Hepatic stellate cell (primary cell): ENCODE measurements at regions not wholly inside any gene's neighbourhood (a gene's known extent, or its start where the extent isn't known, plus 50 kb on each side); places are given as distances from the start of the nearest gene placed in this dataset.

Experiments used
- DNase-seq: peaks from one replicate; pipeline ENCODE4 v3.0.0; 2011; ENCODE audit warnings: low spot score

DNA sequence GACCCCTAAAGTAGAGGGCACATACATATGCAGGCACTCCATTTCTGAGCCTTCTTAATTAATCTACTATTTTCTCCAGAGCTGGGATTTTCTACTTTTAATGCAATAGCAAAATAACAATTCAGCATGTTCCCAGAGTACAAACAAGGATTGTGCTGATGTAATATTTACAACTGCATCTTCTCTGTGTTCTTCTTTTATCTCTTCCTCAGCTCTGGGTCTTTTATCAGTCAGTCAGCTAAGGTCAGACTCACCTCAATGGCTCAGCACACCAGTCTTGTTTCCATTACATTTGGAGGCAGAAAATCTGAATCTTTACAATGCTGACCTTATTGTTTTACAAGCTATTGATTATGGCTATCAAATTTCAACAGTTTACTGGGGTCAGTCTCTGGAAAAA lies 323.3 kb upstream of the NR5A2 start:
- DNase-seq, result no peak

DNA sequence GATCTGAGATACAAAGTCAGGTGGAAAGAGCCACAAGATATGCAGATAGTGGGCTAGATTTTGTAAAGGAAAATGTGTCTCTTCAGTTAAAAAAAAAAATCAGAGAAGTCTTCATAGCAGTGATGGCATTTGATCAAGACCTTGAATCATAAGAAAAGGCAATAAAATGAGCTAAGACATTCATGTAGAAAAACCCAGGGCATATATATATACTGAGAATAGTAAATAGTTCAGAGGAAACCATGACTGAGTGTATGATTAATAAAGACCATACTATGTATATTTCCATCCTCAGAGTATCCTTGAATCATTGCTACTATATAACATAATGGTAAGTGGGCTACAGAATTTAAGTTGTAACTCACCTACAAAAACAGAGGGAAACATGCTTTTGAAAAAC lies 321.7 kb upstream of the NR5A2 start:
- DNase-seq, result no peak

DNA sequence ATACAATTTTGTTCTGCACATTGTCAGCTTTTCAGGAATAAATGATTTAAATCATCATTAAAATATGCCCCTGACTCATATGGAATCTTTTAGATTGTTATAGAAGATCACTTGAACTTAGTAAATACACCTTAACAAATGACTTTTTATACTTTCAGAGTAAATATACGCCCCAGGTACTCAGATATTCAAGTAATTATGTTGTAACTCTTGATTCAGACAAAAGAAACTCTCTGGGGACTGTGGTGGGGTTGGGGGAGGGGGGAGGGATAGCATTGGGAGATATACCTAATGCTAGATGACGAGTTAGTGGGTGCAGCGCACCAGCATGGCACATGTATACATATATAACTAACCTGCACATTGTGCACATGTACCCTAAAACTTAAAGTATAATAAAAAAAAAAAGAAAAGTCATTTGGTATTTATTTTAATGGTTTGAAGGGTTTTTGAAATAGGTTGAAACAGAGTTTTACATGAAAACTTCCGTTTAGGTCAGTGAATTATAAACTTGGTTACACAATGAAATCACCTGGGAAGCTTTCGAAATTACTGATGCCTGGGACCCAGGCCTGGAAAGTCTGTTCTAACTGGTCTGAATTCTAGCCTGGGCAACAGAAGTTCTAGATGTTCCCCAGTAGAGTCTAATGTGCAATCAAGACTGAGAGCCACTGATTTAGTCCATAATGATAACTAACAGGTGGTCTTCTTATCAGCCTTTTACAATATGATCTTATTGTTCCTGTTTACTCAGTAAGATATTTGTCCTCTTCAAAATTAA lies 320.5 kb upstream of the NR5A2 start:
- no peak for DNase-seq

DNA sequence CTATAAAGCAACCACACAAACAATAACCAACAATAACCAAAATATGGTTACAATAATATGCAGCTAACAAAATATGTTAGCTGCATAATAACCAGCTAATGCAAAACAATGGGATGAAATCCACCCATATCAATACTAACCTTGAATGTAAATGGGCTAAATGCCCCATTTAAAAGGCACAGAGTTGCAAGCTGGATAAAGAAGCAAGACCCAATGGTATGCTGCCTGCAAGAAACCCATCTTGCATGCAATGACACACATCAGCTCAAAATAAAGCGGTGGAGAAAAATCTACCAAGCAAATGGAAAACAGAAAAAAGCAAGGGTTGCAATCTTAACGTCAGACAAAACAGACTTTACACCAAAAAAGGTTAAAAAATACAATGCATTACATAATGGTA lies 316.5 kb upstream of the NR5A2 start:
- DNase-seq, result no peak

DNA sequence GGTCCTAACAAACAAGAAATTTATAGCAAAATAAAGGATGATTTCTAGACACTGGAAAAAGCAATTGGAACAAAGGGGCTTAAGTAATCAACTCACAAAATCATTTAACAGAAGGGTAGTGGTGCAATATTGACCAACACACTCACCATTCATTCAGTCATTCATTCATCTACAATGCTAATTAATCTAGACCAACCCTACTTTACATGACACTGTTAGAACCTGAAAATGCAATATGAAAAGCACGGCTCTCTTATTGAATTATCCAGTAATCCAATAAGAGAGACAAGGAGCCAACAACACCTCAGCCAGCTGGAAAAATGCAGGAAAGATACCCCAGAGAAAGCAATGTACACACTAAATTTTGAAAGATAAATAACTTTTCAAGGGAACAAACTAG lies 310.8 kb upstream of the NR5A2 start:
- no peak for DNase-seq

DNA sequence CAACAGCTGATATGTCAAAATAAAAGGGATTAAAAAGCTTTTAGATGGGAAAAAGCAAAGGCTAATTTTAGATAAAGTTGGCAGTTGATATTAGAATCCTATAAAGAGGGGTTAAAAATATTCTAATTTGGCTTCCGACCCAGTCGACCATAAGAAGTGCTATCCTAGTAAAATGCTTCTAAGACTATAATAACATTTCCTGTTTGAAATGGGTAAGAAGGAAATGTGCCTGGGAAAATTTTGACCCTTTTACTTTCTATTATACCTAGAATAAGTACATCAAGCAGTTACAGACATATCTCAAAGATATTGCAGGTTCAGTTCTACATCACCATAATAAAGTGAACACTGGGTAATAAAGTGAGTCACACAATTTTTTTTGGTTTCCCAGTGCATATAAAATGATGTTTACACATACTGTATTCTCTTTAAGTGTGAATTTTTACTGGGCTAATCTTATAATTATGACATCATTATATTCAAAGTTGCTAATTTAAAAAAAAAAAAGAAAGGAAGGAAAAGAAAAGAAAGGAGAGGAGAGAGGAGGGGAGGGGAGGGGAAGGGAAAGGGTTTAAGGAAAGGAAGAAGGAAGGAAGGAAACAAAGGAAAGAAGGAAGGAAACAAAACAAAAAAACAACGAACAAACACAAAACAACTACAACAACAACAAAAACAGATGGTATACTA lies 308.2 kb upstream of the NR5A2 start:
- no peak for DNase-seq

DNA sequence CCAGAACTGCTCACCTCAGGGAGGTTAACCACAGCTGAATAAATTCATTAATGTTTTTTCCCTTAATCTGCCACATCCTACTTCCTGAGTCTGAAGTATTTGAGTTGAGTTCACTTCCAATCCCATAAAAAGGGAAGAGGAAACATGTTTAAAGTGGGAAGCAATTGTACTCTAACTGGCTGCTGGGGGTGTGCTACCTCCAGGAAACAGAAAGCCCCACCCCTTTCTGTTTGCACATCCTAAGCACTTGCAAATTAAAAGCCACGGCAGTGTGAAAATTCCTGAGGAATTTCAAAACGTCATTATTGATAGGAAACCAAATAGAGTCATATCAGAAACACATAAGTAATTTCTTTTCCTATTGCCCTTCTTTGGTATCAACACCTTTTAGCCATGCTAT lies 307.0 kb upstream of the NR5A2 start:
- no peak for DNase-seq

DNA sequence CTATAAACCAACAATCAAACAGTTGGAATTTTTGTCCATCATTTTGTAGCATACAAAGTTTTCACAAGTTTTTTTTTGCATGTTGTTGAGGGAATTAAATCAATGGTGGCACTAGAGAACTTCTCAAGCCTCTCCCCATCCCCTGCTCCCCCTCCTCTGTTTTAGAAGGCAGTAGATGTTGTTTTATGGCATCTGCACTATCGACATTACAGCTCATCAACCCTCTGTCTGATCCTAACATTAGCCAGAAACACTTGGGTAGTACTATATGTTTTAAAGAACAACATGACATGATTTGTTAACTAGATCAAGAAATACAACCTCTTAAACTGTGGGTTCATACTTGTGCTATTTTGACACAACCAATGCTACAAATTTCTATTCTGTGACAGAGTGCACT lies 306.5 kb upstream of the NR5A2 start:
- no peak for DNase-seq

DNA sequence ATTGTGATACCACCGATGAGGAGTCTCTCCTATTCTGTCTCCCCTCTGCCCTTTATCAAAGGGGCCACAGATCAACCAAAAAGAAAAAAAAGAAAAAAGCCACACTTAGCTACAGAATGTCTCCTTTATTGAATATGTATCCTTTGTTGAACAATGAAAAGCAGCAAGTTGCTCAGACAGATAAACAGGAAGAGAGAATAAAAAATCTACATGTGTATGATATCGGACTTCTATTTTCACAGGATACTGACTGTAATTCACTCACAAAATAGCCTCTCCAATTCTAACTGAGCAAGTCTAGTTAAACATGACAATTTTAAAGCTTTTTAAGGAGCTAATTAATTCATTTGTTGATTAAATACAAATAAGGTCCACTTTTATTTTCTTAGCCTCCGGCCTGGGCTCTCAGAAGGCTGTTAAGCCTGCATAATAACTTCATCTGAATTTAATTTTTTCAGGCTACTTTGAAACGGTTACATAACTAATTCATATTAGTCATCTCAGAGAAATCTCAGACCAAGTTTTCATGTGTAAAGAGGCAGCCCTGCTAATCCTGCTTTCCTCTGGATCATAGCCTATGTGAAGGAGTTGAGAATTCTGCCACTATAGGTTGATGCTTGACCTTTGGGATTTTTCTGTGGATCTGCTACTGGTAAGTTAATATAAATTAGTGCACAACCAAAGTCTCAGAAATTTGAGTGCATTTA lies 304.1 kb upstream of the NR5A2 start:
- no peak for DNase-seq

DNA sequence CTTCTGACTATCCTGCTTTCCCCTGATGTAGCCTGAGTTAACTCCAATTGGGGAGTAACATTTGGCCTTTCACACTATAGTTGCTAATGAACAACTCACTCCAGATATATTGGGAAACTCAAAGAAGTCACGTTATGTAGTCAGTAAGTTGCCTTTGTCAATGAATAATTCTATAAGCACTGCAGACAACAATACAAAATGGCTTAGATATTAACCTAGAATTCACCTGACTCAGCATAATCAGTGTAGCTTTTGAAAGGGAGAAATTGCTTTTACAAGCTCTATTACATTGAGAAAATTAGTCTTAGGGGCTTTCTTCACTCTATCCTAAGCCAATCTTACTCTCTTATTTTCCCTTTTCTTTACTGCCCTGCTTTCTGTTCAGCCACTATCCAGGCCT lies 303.5 kb upstream of the NR5A2 start:
- DNase-seq, result no peak

DNA sequence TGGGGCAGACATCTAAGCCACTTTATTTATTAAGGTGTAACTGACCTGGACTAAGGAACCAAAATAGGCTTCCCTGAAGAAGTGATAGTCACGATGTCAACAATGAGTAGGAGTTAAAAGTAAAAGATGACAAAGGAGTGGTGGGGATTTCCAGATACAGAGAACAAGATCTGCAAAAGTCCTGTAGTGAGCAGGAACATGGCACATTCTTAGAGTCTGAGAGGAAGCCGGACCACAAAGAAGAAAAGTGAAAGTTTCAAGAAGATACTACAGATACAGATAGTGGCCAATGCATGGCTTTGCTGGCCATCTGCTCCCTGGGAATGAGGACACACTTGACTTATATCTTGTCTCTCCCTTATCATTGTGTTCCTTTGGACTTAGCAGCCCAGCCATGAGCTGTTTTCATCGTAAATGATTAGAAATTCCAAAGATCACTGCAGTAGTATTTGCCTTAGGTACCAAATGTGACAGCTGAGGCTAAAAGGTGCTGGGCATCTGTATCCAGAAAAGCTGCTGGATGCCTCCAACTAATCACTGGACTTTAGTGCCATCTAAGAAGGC lies 302.4 kb upstream of the NR5A2 start:
- no peak for DNase-seq

DNA sequence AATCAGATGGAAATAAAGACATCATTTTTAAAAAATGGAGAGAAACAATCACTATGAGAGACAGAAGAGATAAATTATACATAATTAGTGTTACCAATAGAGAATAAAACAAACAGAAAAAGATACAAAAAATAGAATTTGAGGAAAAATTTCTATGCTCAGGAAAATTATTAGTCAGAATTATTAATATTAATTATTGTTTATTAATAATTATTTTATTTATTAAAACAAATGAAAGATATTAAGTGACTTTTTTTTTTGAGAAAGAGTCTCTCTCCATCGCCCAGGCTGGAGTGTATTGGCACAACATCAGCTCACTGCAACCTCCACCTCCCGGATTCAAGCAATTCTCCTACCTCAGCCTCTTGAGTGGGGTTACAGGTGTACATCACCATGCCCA lies 299.8 kb upstream of the NR5A2 start:
- no peak for DNase-seq

DNA sequence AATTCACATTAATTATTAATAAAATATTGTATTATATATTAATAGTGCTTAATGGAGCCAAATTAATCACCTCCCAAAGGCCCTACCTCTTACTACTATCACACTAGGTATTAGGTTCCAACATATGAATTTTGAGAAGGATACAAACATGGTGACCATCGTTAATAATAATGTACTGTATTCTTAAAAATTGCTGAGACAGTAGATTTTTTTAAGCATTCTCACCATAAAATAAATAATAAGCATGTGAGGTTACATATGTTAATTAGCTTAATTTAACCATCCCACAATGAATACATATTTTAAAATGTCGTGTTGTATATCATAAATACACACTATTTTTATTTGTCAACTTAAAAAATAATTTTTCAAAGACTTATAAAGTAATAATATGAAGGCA lies 299.2 kb upstream of the NR5A2 start:
- no peak for DNase-seq

DNA sequence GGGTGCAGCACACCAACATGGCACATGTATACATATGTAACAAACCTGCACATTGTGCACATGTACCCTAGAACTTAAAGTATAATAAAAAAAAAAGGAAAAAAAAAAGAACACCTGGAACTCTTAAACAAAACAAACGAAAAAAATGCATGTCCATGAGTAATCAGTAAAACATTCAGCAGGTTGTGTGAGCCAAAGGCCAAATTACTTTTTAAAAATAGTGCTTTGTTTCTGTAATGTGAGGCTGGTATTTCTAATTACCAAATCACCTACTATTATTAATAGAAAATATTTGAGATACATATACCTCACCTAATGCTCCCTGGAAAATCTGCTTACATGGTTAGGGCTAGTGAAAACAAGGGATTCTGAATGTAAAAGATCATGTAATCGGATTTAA lies 294.4 kb upstream of the NR5A2 start:
- no peak for DNase-seq

DNA sequence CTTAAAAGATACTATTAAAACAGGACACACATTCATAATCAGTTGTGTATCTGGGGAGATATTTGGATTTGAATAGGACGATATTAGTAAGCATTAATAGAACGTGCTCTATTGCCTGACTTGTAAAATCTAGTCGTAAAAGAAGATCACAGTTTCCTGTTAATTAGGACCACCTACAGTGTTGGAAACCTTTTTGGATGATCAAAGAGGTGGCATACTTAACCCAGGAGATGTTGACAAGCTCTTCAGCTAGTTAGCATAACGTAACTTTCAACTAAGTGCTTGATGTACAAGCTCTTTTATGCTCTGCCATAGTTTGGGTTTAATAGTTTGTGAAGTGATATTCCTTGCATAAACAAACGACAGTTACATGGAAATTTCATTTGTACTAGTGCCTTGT lies 293.3 kb upstream of the NR5A2 start:
- DNase-seq, result no peak

DNA sequence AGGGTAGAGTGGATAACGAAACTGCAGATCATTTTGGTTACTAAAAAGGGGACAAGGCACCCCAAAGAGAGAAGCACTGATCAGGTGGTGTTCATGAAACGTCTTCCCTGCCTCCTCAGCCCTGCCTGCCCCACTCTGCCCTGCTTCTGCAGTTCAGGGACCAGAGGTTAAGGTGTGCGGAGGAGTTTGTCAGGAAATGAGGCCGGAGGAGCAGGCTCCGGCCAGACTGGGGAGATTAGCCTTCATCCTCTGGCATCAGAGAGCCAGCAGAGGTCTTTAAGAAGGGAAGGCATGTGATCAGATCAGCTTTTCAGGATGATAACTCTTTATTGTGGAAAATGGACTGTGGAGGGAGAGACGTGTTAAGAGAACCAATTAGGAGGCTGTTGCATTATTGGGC lies 291.9 kb upstream of the NR5A2 start:
- DNase-seq, result no peak

DNA sequence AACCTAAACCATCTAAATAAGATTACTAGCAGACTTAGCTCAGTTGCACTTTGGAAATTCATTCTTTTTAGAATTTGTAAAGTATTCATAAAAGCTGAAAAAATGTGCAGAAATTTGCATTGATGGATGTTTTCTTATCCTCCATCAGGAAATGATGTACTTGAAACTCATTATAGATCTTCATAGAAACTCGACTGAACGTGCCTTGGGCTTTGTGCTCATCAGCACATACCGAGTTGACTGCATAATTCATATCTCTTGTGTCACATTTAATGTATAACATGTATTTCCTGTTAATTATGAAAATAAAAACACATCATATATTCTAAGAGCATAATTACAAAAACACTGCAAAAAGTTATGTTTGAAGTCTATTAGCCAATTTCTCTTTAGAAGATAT lies 290.9 kb upstream of the NR5A2 start:
- DNase-seq, result no peak

DNA sequence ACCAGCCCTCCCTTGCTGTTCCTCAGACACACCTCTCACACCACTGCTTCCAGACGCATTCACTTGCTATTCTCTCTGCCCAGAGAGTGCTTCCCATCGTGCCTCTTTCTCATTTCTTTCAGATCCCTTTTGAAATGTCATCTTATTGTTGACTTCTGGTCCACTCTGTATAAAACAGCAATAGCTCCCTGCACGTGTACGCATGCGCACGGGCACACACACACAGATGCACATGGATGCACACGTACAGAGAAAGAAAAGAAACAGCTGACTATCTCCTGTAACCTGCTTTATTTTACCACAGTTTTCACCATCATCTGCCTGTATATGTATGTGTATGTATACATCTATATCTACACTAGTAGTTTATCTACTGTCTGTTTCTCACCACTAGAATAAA lies 285.9 kb upstream of the NR5A2 start:
- DNase-seq, result no peak

DNA sequence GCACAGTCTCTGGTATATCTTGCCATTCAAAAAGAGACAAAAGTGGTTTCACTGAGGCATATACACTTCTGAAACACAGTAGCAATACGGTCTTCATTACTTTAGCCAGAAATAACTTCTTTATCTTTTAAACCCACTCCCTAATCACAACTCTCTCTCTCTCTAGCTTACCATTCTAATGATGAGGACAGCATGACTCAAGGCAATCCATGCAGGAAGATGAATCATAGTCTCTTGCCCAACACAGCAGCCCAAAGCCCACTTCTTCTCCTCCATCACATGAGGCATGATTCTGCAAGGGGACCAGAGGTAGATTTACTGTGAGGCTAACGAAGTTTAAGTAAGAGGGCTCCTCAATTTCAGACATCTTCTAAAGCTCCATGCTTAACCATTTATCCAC lies 285.0 kb upstream of the NR5A2 start:
- DNase-seq, result peak; percentile 36

DNA sequence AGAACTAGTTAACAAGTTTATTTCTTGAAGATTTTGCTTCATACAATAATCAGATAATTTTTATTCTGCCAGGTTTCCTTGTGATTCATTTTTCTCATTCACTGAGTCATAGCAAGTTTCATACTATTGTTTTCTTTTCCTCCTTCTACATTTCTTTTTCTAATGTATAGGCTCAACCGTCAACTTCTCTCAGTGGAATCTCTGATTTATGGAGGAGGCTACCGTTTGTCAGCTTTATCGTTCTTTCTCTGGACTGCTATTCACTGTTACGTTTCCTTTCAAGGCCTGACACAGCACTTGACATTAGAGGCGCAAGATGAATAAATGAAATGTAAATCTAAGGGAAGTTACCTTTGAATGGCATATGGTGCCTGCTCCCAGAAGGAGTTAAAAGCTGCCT lies 284.3 kb upstream of the NR5A2 start:
- DNase-seq, result no peak

DNA sequence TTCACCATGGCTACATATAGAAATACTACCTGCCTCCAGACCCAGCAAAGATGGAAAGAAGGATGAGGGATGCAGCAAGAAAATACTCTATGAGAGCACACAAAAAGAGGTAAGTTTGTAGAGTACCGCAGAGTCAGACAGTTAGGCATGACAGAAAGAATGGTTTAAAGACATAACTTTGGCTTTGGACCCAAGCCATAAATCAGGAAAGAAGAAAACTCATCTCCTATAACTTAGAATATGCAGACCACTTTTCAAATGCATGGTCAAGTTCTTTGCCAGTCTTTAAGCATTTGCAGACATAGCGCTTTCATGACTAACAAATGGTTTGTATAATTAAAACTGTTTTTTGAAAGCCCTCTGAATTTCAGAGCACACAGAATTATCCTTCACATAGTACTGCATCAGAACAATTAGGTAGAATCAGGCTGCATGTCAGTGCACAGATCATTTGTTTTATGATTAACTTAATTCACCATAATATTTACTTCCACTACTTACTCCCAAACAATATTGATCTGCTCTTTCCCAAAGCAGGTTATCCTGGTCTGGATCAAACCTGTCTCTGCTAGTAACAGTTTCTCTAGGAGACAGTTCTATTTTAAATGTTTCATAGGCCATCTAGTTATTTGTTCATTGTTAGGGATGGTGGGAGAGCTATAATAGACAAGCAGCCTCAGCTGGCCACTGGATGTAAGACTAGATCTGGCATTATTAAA lies 280.7 kb upstream of the NR5A2 start:
- DNase-seq, result no peak

DNA sequence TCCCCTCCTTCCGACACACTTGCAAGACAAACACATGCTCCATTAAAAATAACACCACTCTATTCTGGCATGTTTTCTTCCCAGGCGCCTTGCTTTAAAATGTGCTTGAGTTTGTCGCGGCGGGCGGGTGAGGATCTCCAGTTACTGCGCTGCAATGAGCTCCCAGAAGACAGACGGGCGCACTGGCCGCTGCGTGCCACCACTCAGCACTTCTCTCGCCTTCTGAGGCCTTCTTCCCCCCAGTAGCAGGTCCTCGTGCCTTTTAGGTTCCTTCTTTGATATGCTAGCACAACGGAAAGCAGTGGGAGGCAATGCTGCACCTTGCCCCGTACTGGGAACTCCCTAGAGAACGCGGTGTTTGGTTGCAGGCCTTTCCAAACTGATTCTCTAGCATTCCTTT lies 279.5 kb upstream of the NR5A2 start:
- DNase-seq, result no peak
